Fibroblast of pulmonary artery (primary cell): ENCODE measurements at regions not wholly inside any gene's neighbourhood (a gene's known extent, or its start where the extent isn't known, plus 50 kb on each side); places are given as distances from the start of the nearest gene placed in this dataset.

Experiments used
- DNase-seq: peaks from one replicate; pipeline ENCODE4 v3.0.0-alpha.2; 2010; ENCODE audit warnings: low read depth
- H3K4me3 ChIP-seq: replicated peaks from 2 replicates; pipeline ENCODE4 v1.5.1; 2011; ENCODE audit warnings: low read depth, mild to moderate bottlenecking, control low read depth, low read length, moderate library complexity
- CTCF ChIP-seq: IDR thresholded peaks from 2 replicates; pipeline ENCODE4 v1.5.1; 2011; ENCODE audit warnings: mild to moderate bottlenecking, control low read depth, low read length, inconsistent platforms; ENCODE audit errors: missing control alignments

GRCh38 chr14:87847216-87847755, 145.7 kb downstream of the GALC start:
- no peak overlapping the region for H3K4me3 ChIP-seq
- TF ChIP-seq CTCF, result no peak
- DNase-seq, result no peak

DNA sequence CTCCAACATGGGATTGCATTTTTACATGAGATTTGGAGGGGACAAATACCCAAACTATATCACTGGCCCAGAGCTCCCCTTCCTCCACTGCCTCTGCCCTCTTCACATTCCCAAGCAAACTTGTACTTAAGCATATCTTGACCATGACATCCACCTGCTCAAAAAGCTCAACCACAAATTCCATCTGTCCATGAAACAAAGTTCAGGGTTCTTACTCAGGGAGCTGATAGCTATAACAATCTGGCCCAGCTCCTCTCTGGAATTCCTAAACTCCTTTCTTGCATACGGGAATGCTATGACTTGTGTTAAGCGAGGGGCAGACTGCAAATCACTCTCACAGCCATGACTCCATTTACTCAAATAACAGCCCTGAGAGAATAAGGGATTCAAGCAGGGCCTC, 152.1 kb downstream of the GALC start:
- H3K4me3 ChIP-seq, result no peak overlapping the region
- no peak for TF ChIP-seq CTCF
- DNase-seq, result no peak

- DNase-seq, result no peak
- no peak overlapping the region for H3K4me3 ChIP-seq
- no peak for TF ChIP-seq CTCF
Observed at GRCh38 chr14:87838931-87839330, 154.1 kb downstream of the GALC start.

GRCh38 chr14:87837296-87837695, 155.7 kb downstream of the GALC start:
- no peak for DNase-seq
- no peak overlapping the region for H3K4me3 ChIP-seq
- no peak for TF ChIP-seq CTCF

- H3K4me3 ChIP-seq, result no peak overlapping the region
- no peak for DNase-seq
- TF ChIP-seq CTCF, result no peak
Observed at GRCh38 chr14:87834594-87834993, 158.4 kb downstream of the GALC start.

- no peak overlapping the region for H3K4me3 ChIP-seq
- no peak for TF ChIP-seq CTCF
- no peak for DNase-seq
Observed at GRCh38 chr14:87833026-87833425, 160.0 kb downstream of the GALC start.

DNA sequence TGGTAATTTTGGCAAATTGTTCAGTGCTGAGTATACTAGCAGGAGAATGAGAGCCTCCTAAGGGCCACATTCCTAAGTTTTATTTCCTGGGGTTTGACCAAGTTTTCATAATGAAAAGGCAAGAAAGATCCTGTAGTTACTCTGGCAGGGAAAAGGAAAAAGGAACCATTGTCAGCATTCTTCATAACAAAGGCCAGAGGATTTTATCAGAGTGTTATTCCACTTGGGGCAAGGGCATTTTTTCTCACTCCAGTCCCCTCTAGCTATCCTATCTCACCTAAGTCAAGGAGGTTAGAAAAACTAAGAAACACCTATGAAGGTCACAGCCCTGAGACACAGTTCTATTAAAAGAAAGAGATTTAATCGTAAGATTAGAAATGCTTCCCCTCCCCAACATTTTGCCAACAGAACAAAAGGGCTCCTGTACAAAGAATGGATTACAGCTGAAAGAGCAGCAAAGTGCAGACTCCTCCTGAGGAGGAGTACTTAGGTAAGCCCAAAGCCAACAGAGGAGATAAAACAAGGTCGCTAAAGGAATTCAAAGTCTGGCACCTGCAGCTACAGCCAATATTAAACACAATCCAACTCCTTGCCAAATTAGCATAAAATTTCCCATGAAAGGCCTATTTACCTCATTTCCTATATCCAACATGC, 162.4 kb downstream of the GALC start:
- no peak for TF ChIP-seq CTCF
- DNase-seq, result no peak
- H3K4me3 ChIP-seq, result no peak overlapping the region
